ENCODE measurements at regions not wholly inside any gene's neighbourhood (a gene's known extent, or its start where the extent isn't known, plus 50 kb on each side); places are given as distances from the start of the nearest gene placed in this dataset.
"Not testable (repeated sequence)": the region's sequence is repeated elsewhere in the genome, so short reads cannot be mapped to it uniquely, and the experiment has no call there.

GRCh38 chr5:93224624-93225023 lies 356.4 kb downstream of the NR2F1-AS1 start:
- DNase-seq (ENCODE audit: low read depth in 2 of 3, low spot score in 1 of 3) = no peak

- DNase-seq (ENCODE audit: low read depth in 2 of 3, low spot score in 1 of 3) = no peak
Observed at GRCh38 chr5:93221773-93222172, 359.2 kb downstream of the NR2F1-AS1 start.

- DNase-seq (ENCODE audit: low read depth in 2 of 3, low spot score in 1 of 3) = no peak
Observed at GRCh38 chr5:93220431-93220830, 360.6 kb downstream of the NR2F1-AS1 start.

- DNase-seq (ENCODE audit: low read depth in 2 of 3, low spot score in 1 of 3) = no peak
Observed at GRCh38 chr5:93219641-93220145, 361.3 kb downstream of the NR2F1-AS1 start.

- not testable (repeated sequence) for DNase-seq (ENCODE audit: low read depth in 2 of 3, low spot score in 1 of 3)
Observed at GRCh38 chr5:93213111-93213794, 367.8 kb downstream of the NR2F1-AS1 start.

GRCh38 chr5:93209476-93209875 lies 371.5 kb downstream of the NR2F1-AS1 start:
- DNase-seq (ENCODE audit: low read depth in 2 of 3, low spot score in 1 of 3) = no peak

- DNase-seq (ENCODE audit: low read depth in 2 of 3, low spot score in 1 of 3) = no peak
Observed at GRCh38 chr5:93208141-93208751, 372.8 kb downstream of the NR2F1-AS1 start.

- no peak for DNase-seq (ENCODE audit: low read depth in 2 of 3, low spot score in 1 of 3)
Observed at GRCh38 chr5:93206203-93206602, 374.8 kb downstream of the NR2F1-AS1 start.

- DNase-seq (ENCODE audit: low read depth in 2 of 3, low spot score in 1 of 3) = no peak
Observed at GRCh38 chr5:93201061-93201460, 380.0 kb downstream of the NR2F1-AS1 start.

- no peak for DNase-seq (ENCODE audit: low read depth in 2 of 3, low spot score in 1 of 3)
Observed at GRCh38 chr5:93196986-93197385, 384.0 kb downstream of the NR2F1-AS1 start.

- no peak for DNase-seq (ENCODE audit: low read depth in 2 of 3, low spot score in 1 of 3)
Observed at GRCh38 chr5:93193431-93194347, 387.3 kb downstream of the NR2F1-AS1 start.

GRCh38 chr5:93192683-93193082 lies 388.3 kb downstream of the NR2F1-AS1 start:
- no peak for DNase-seq (ENCODE audit: low read depth in 2 of 3, low spot score in 1 of 3)

GRCh38 chr5:93192087-93192486 lies 388.9 kb downstream of the NR2F1-AS1 start:
- DNase-seq (ENCODE audit: low read depth in 2 of 3, low spot score in 1 of 3) = no peak

GRCh38 chr5:93191035-93191817 lies 389.8 kb downstream of the NR2F1-AS1 start:
- no peak for DNase-seq (ENCODE audit: low read depth in 2 of 3, low spot score in 1 of 3)

GRCh38 chr5:93189707-93190120 lies 391.3 kb downstream of the NR2F1-AS1 start:
- DNase-seq (ENCODE audit: low read depth in 2 of 3, low spot score in 1 of 3) = no peak

GRCh38 chr5:93188876-93189485 lies 392.0 kb downstream of the NR2F1-AS1 start:
- DNase-seq (ENCODE audit: low read depth in 2 of 3, low spot score in 1 of 3) = no peak

GRCh38 chr5:93186076-93186682 lies 394.8 kb downstream of the NR2F1-AS1 start:
- no peak for DNase-seq (ENCODE audit: low read depth in 2 of 3, low spot score in 1 of 3)

- DNase-seq (ENCODE audit: low read depth in 2 of 3, low spot score in 1 of 3) = no peak
Observed at GRCh38 chr5:93184041-93184440, 397.0 kb downstream of the NR2F1-AS1 start.

- DNase-seq (ENCODE audit: low read depth in 2 of 3, low spot score in 1 of 3) = no peak
Observed at GRCh38 chr5:93179466-93179865, 401.6 kb downstream of the NR2F1-AS1 start.

GRCh38 chr5:93174930-93175329 lies 406.1 kb downstream of the NR2F1-AS1 start:
- no peak for DNase-seq (ENCODE audit: low read depth in 2 of 3, low spot score in 1 of 3)

All from stimulated activated CD4-positive, alpha-beta T cell treated with anti-CD3 and anti-CD28 coated beads, Interleukin-12 subunit alpha, Interleukin-12 subunit beta, amount 100 ng/mL, for 48 hours (primary cell).